ENCODE measurements at regions not wholly inside any gene's neighbourhood (a gene's known extent, or its start where the extent isn't known, plus 50 kb on each side); places are given as distances from the start of the nearest gene placed in this dataset.

- Histone ChIP-seq H4K20me1 (ENCODE audit: control insufficient read depth, insufficient read depth) (no peaks in the 10 kb centered on the region), H3K9me3 (replicated peaks; ENCODE audit: control insufficient read depth, insufficient read depth, low read length) (no peaks in the 10 kb centered on the region), H3K79me2 (ENCODE audit: control insufficient read depth, insufficient read depth, low read length) (no peaks in the 10 kb centered on the region), H3K4me1 (ENCODE audit: control insufficient read depth, insufficient read depth, low read length) (no peaks in the 10 kb centered on the region), H3K27ac (ENCODE audit: control insufficient read depth, insufficient read depth) (no peak overlapping the region), H3K4me2 (ENCODE audit: control insufficient read depth, insufficient read depth) (no peak overlapping the region), H2AFZ (ENCODE audit: control insufficient read depth, low read depth, low read length) (no peak overlapping the region), H3K4me3 (no peak overlapping the region), H3K27me3 (replicated peaks in 1 of 2; ENCODE audit: control insufficient read depth in 2 of 2, insufficient read depth in 2 of 2, low read length in 1 of 2) (no peaks in the 10 kb centered on the region; a peak in 1 of 4 replicates), H3K9ac (ENCODE audit: control insufficient read depth, insufficient read depth, low read length) (no peak overlapping the region), H3K36me3 (ENCODE audit: control insufficient read depth in 2 of 2, insufficient read depth in 2 of 2, low read length in 1 of 2) (no peaks in the 10 kb centered on the region)
- BruUV-seq (replicated peaks), result no TSS peak
- ChIA-PET CTCF (no interaction called here), RAD21 (ENCODE audit: unreplicated experiment) (no interaction called here), SMC1A (ENCODE audit: uncharacterized antibody, unreplicated experiment) (no interaction called here), POLR2A (no interaction called here)
- intact Hi-C loops (cut with micrococcal nuclease; ENCODE audit: unreplicated experiment) (no loop called here), in situ Hi-C loops (cut with MboI) (no loop called here)
- 16% methylated on average over 2 of the region's 2 CpGs for WGBS (ENCODE audit: insufficient coverage, insufficient replicate concordance, low lambda C conversion rate, missing lambda C conversion rate)
- ATAC-seq (no peak), FAIRE-seq (no peak), DNase-seq (ENCODE audit: low read depth, low spot score) (no peak)
- TF ChIP-seq NFYB (IDR thresholded peaks at IDR 0.05; ENCODE audit: insufficient read depth, low read depth, low read length) (no peak), IRF4 (IDR thresholded peaks at IDR 0.05; ENCODE audit: low read depth, low read length) (no peak), NR2F1 (conservative IDR thresholded peaks at IDR 0.05) (no peak), NBN (IDR thresholded peaks at IDR 0.05) (no peak), CHD1 (IDR thresholded peaks at IDR 0.05; ENCODE audit: low read depth, low read length) (no peak), EP300 (IDR thresholded peaks at IDR 0.05; ENCODE audit: borderline replicate concordance in 1 of 2, control insufficient read depth in 1 of 2, low read depth in 2 of 2, low read length in 2 of 2) (no peak), GABPA (IDR thresholded peaks at IDR 0.05; ENCODE audit: low read depth) (no peak), CUX1 (IDR thresholded peaks at IDR 0.05; ENCODE audit: insufficient replicate concordance, low read depth, low read length) (no peak), NRF1 (conservative IDR thresholded peaks at IDR 0.05; ENCODE audit: low read depth, low read length) (no peak), SMC3 (IDR thresholded peaks at IDR 0.05; ENCODE audit: borderline replicate concordance, low read length) (no peak), ZBTB40 (IDR thresholded peaks at IDR 0.05; ENCODE audit: borderline replicate concordance) (no peak), RELA (IDR thresholded peaks at IDR 0.05; ENCODE audit: borderline replicate concordance, partially characterized antibody) (no peak), CREM (IDR thresholded peaks at IDR 0.05; ENCODE audit: low read depth) (no peak), ZNF622 (IDR thresholded peaks at IDR 0.05) (no peak)
Observed at GRCh38 chr14:36229262-36229661, 52.7 kb upstream of the PTCSC3 start.

Measured in GM12878 (cell line).